ENCODE measurements at regions not wholly inside any gene's neighbourhood (a gene's known extent, or its start where the extent isn't known, plus 50 kb on each side); places are given as distances from the start of the nearest gene placed in this dataset.

- ChIA-PET POLR2A (no interaction called here), CTCF (interaction anchor here (0.8 to 1.8 kb wide), 4 partner anchors 8 to 630 kb away, joined by 3 to 12 read pairs (median 4); no protein-coding TSS in a partner anchor)
- TF ChIP-seq CTCF (IDR thresholded peaks at IDR 0.05; ENCODE audit: insufficient read depth, low read length, missing control alignments) = no peak
- H3K4me3 ChIP-seq (ENCODE audit: low read depth, low read length) = no peak overlapping the region
- no peak for DNase-seq (ENCODE audit: low read depth, low spot score)
Observed at GRCh38 chr16:87194172-87194571, 123.0 kb downstream of the C16orf95 start.

- no peak for TF ChIP-seq CTCF (IDR thresholded peaks at IDR 0.05; ENCODE audit: insufficient read depth, low read length, missing control alignments)
- no peak for DNase-seq (ENCODE audit: low read depth, low spot score)
- no peak overlapping the region for H3K4me3 ChIP-seq (ENCODE audit: low read depth, low read length)
- CTCF ChIA-PET = no interaction called here
- POLR2A ChIA-PET = no interaction called here
Observed at GRCh38 chr16:87195161-87195560, 122.0 kb downstream of the C16orf95 start.

- H3K4me3 ChIP-seq (ENCODE audit: low read depth, low read length) = no peak overlapping the region
- ChIA-PET CTCF (interaction anchor here (1.1 kb wide), 1 partner anchor 632 kb away, joined by 5 read pairs; no protein-coding TSS in a partner anchor), POLR2A (no interaction called here)
- DNase-seq (ENCODE audit: low read depth, low spot score) = no peak
- no peak for TF ChIP-seq CTCF (IDR thresholded peaks at IDR 0.05; ENCODE audit: insufficient read depth, low read length, missing control alignments)
Observed at GRCh38 chr16:87196231-87196630, 121.0 kb downstream of the C16orf95 start.

- CTCF ChIA-PET = interaction anchor here (1.1 kb wide), 1 partner anchor 632 kb away, joined by 5 read pairs; no protein-coding TSS in a partner anchor
- no peak for DNase-seq (ENCODE audit: low read depth, low spot score)
- no peak overlapping the region for H3K4me3 ChIP-seq (ENCODE audit: low read depth, low read length)
- POLR2A ChIA-PET = no interaction called here
- no peak for TF ChIP-seq CTCF (IDR thresholded peaks at IDR 0.05; ENCODE audit: insufficient read depth, low read length, missing control alignments)
Observed at GRCh38 chr16:87196661-87197060, 120.5 kb downstream of the C16orf95 start.

GRCh38 chr16:87198328-87198832 lies 118.8 kb downstream of the C16orf95 start:
- ChIA-PET POLR2A (no interaction called here), CTCF (no interaction called here)
- TF ChIP-seq CTCF (IDR thresholded peaks at IDR 0.05; ENCODE audit: insufficient read depth, low read length, missing control alignments) = no peak
- no peak overlapping the region for H3K4me3 ChIP-seq (ENCODE audit: low read depth, low read length)
- DNase-seq (ENCODE audit: low read depth, low spot score) = no peak

GRCh38 chr16:87198881-87199280 lies 118.3 kb downstream of the C16orf95 start:
- DNase-seq (ENCODE audit: low read depth, low spot score) = no peak
- H3K4me3 ChIP-seq (ENCODE audit: low read depth, low read length) = no peak overlapping the region
- no peak for TF ChIP-seq CTCF (IDR thresholded peaks at IDR 0.05; ENCODE audit: insufficient read depth, low read length, missing control alignments)
- ChIA-PET CTCF (no interaction called here), POLR2A (no interaction called here)
